ENCODE measurements at regions not wholly inside any gene's neighbourhood (a gene's known extent, or its start where the extent isn't known, plus 50 kb on each side); places are given as distances from the start of the nearest gene placed in this dataset.

GRCh38 chr15:97686324-97686723, 274.2 kb upstream of the ARRDC4 start:
- DNase-seq: no peak
- intact Hi-C loops (cut with DNase I): no loop called here
- H3K27ac ChIP-seq: no peak overlapping the region
- H3K4me3 ChIP-seq: no peak overlapping the region
- H3K36me3 ChIP-seq (replicated peaks in 1 of 2): no peaks in the 10 kb centered on the region
- no peaks in the 10 kb centered on the region for H3K27me3 ChIP-seq
- H3K4me1 ChIP-seq (replicated peaks in 1 of 2): no peaks in the 10 kb centered on the region
- TF ChIP-seq CTCF (IDR thresholded peaks at IDR 0.05) (no peak), POLR2A (IDR thresholded peaks at IDR 0.05) (no peak)
- 66 to 76% (median 74%) methylated on average over 2 of the region's 2 CpGs for WGBS, 4 donors
- no peaks in the 10 kb centered on the region for H3K9me3 ChIP-seq (replicated peaks in 1 of 3)

GRCh38 chr15:97687654-97688053, 272.8 kb upstream of the ARRDC4 start:
- intact Hi-C loops (cut with DNase I): no loop called here
- no peak for TF ChIP-seq POLR2A (IDR thresholded peaks at IDR 0.05)
- no peak for TF ChIP-seq CTCF (IDR thresholded peaks at IDR 0.05)
- Histone ChIP-seq H3K27ac (no peak overlapping the region), H3K4me3 (no peak overlapping the region), H3K27me3 (no peaks in the 10 kb centered on the region), H3K36me3 (replicated peaks in 1 of 2) (no peaks in the 10 kb centered on the region), H3K9me3 (replicated peaks in 1 of 3) (no peaks in the 10 kb centered on the region), H3K4me1 (replicated peaks in 1 of 2) (no peaks in the 10 kb centered on the region)
- no peak for DNase-seq

GRCh38 chr15:97688177-97688576, 272.3 kb upstream of the ARRDC4 start:
- no peaks in the 10 kb centered on the region for H3K4me1 ChIP-seq (replicated peaks in 1 of 2)
- H3K4me3 ChIP-seq: no peak overlapping the region
- intact Hi-C loops (cut with DNase I): no loop called here
- no peak for TF ChIP-seq CTCF (IDR thresholded peaks at IDR 0.05)
- no peak for TF ChIP-seq POLR2A (IDR thresholded peaks at IDR 0.05)
- no peaks in the 10 kb centered on the region for H3K27me3 ChIP-seq
- no peaks in the 10 kb centered on the region for H3K36me3 ChIP-seq (replicated peaks in 1 of 2)
- H3K9me3 ChIP-seq (replicated peaks in 1 of 3): no peaks in the 10 kb centered on the region
- no peak for DNase-seq
- H3K27ac ChIP-seq: no peak overlapping the region
- WGBS, 4 donors: 77 to 87% (median 86%) methylated on average over 4 of the region's 4 CpGs

DNA sequence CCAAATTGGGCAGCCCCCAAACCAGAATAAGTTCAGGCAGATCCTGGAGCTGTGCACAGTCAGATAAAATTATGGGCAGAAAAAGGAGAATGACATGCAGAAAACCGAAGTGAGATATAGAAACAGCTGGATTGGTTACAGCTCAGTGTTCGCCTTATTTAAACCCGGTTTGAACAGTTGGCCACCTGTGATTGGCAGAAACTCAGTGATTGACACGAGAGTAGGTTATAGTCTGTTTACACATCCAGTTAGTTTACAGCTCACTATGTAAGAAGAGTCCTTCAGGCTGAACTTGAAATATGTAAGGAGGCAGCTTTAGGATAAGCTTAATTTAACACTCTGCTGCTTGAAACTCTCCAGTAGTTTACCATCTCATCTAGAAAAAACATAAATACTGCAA, 271.6 kb upstream of the ARRDC4 start:
- TF ChIP-seq CTCF (IDR thresholded peaks at IDR 0.05) (no peak), POLR2A (IDR thresholded peaks at IDR 0.05) (no peak)
- Histone ChIP-seq H3K4me3 (no peak overlapping the region), H3K4me1 (replicated peaks in 1 of 2) (no peaks in the 10 kb centered on the region), H3K9me3 (replicated peaks in 1 of 3) (no peaks in the 10 kb centered on the region), H3K27ac (no peak overlapping the region), H3K36me3 (replicated peaks in 1 of 2) (no peaks in the 10 kb centered on the region), H3K27me3 (no peaks in the 10 kb centered on the region)
- DNase-seq: no peak
- intact Hi-C loops (cut with DNase I): no loop called here
- WGBS, 4 donors: 68 to 83% (median 78%) methylated on average over 4 of the region's 4 CpGs
